GM20000 (cell line): ENCODE measurements at regions not wholly inside any gene's neighbourhood (a gene's known extent, or its start where the extent isn't known, plus 50 kb on each side); places are given as distances from the start of the nearest gene placed in this dataset.
A peak's percentile ranks its signal among the peaks of the same experiment; 100 is the strongest.

Experiments used
- DNase-seq: peaks from one replicate; pipeline ENCODE4 v3.0.0; 2012; ENCODE audit warnings: low spot score
- CTCF ChIP-seq: IDR thresholded peaks from 2 replicates; pipeline ENCODE4 v1.5.1; 2012; ENCODE audit warnings: mild to moderate bottlenecking, control low read depth; ENCODE audit errors: extremely low read depth, missing control alignments

- no peak for TF ChIP-seq CTCF
- DNase-seq = no peak
These were observed 100.7 kb upstream of the ATP1B1 start for GRCh38 chr1:169005776-169006175.

GRCh38 chr1:169009666-169010065 is 96.8 kb upstream of the ATP1B1 start:
- TF ChIP-seq CTCF = no peak
- peak; percentile 12 for DNase-seq

- no peak for TF ChIP-seq CTCF
These were observed 94.1 kb upstream of the ATP1B1 start for GRCh38 chr1:169012416-169012815.

GRCh38 chr1:169013821-169014220 is 92.7 kb upstream of the ATP1B1 start:
- TF ChIP-seq CTCF = no peak
- DNase-seq = no peak

More at GRCh38 chr1:169012416-169012815, 94.1 kb upstream of the ATP1B1 start:
- peak; percentile 33 for DNase-seq

- DNase-seq = no peak
- TF ChIP-seq CTCF = no peak
These were observed 91.0 kb upstream of the ATP1B1 start for GRCh38 chr1:169015464-169015863.

GRCh38 chr1:169018751-169019150 is 87.7 kb upstream of the ATP1B1 start:
- no peak for DNase-seq
- no peak for TF ChIP-seq CTCF

GRCh38 chr1:169019419-169020058 is 87.0 kb upstream of the ATP1B1 start:
- DNase-seq = no peak
- TF ChIP-seq CTCF = no peak
